ENCODE measurements at regions not wholly inside any gene's neighbourhood (a gene's known extent, or its start where the extent isn't known, plus 50 kb on each side); places are given as distances from the start of the nearest gene placed in this dataset.

GRCh38 chr16:82433042-82433441, 193.7 kb upstream of the CDH13 start:
- H3K4me3 Mint-ChIP-seq = no peak overlapping the region
- Histone ChIP-seq H2AFZ (ENCODE audit: insufficient read depth, low read depth, low read length, poor library complexity, severe bottlenecking) (no peak overlapping the region), H3K9me3 (replicated peaks in 1 of 2; ENCODE audit: control insufficient read depth in 1 of 2, insufficient read depth in 1 of 2, low read length in 2 of 2) (no peaks in the 10 kb centered on the region), H4K20me1 (ENCODE audit: insufficient read depth, low read length) (no peaks in the 10 kb centered on the region), H3K27me3 (ENCODE audit: control insufficient read depth in 2 of 2, insufficient read depth in 2 of 2, low read length in 2 of 2) (no peaks in the 10 kb centered on the region), H3K79me2 (ENCODE audit: insufficient read depth, low read length) (no peaks in the 10 kb centered on the region), H3K4me3 (replicated peaks in 1 of 3; ENCODE audit: low read depth in 2 of 3, low read length in 3 of 3) (no peak overlapping the region), H3K36me3 (replicated peaks in 1 of 2; ENCODE audit: control insufficient read depth in 1 of 2, insufficient read depth in 2 of 2, low read length in 2 of 2) (no peaks in the 10 kb centered on the region), H3K4me2 (replicated peaks; ENCODE audit: extremely low read depth, low read length, poor library complexity, severe bottlenecking) (no peak overlapping the region), H3K27ac (ENCODE audit: low read depth in 1 of 2, low read length in 2 of 2) (no peak overlapping the region), H3K9ac (ENCODE audit: insufficient read depth, low read length, poor library complexity, severe bottlenecking) (no peak overlapping the region), H3K4me1 (ENCODE audit: control insufficient read depth in 1 of 2, insufficient read depth in 2 of 2, low read length in 2 of 2) (no peaks in the 10 kb centered on the region)
- no peaks in the 10 kb centered on the region for H3K4me1 Mint-ChIP-seq
- no peak for DNase-seq
- no peak for TF ChIP-seq CTCF (IDR thresholded peaks at IDR 0.05)
- H3K9me3 Mint-ChIP-seq = peaks cover 0 to 2% (median 0%) of the 10 kb centered on the region in 7 donors
- H3K27ac Mint-ChIP-seq = no peak overlapping the region
- intact Hi-C loops (cut with micrococcal nuclease) = no loop called here
- WGBS (ENCODE audit: insufficient coverage) = no CpG with 5 or more reads among the region's 2 CpGs
- peaks cover 5 to 10% (median 6%) of the 10 kb centered on the region in 3 donors for H3K27me3 Mint-ChIP-seq (ENCODE audit: low read depth in 3 of 3)
- H3K36me3 Mint-ChIP-seq = no peaks in the 10 kb centered on the region

GRCh38 chr16:82432261-82432660, 194.5 kb upstream of the CDH13 start:
- Histone ChIP-seq H3K79me2 (ENCODE audit: insufficient read depth, low read length) (no peaks in the 10 kb centered on the region), H3K4me1 (ENCODE audit: control insufficient read depth in 1 of 2, insufficient read depth in 2 of 2, low read length in 2 of 2) (no peaks in the 10 kb centered on the region), H3K27ac (ENCODE audit: low read depth in 1 of 2, low read length in 2 of 2) (no peak overlapping the region), H4K20me1 (ENCODE audit: insufficient read depth, low read length) (no peaks in the 10 kb centered on the region), H2AFZ (ENCODE audit: insufficient read depth, low read depth, low read length, poor library complexity, severe bottlenecking) (no peak overlapping the region), H3K9ac (ENCODE audit: insufficient read depth, low read length, poor library complexity, severe bottlenecking) (no peak overlapping the region), H3K4me2 (replicated peaks; ENCODE audit: extremely low read depth, low read length, poor library complexity, severe bottlenecking) (no peak overlapping the region), H3K9me3 (replicated peaks in 1 of 2; ENCODE audit: control insufficient read depth in 1 of 2, insufficient read depth in 1 of 2, low read length in 2 of 2) (no peaks in the 10 kb centered on the region), H3K27me3 (ENCODE audit: control insufficient read depth in 2 of 2, insufficient read depth in 2 of 2, low read length in 2 of 2) (no peaks in the 10 kb centered on the region), H3K4me3 (replicated peaks in 1 of 3; ENCODE audit: low read depth in 2 of 3, low read length in 3 of 3) (no peak overlapping the region), H3K36me3 (replicated peaks in 1 of 2; ENCODE audit: control insufficient read depth in 1 of 2, insufficient read depth in 2 of 2, low read length in 2 of 2) (no peaks in the 10 kb centered on the region)
- Mint-ChIP-seq H3K4me1 (no peaks in the 10 kb centered on the region), H3K27ac (no peak overlapping the region), H3K36me3 (no peaks in the 10 kb centered on the region), H3K9me3 (peaks cover 0 to 2% (median 0%) of the 10 kb centered on the region in 7 donors), H3K27me3 (ENCODE audit: low read depth in 3 of 3) (peaks cover 5 to 10% (median 6%) of the 10 kb centered on the region in 3 donors), H3K4me3 (no peak overlapping the region)
- no peak for DNase-seq
- WGBS (ENCODE audit: insufficient coverage) = 73% methylated on average over 6 of the region's 8 CpGs
- no peak for TF ChIP-seq CTCF (IDR thresholded peaks at IDR 0.05)
- intact Hi-C loops (cut with micrococcal nuclease) = no loop called here

Measured in CD14-positive monocyte (primary cell).